Adrenal gland (tissue), 5 donors: ENCODE measurements at regions not wholly inside any gene's neighbourhood (a gene's known extent, or its start where the extent isn't known, plus 50 kb on each side); places are given as distances from the start of the nearest gene placed in this dataset.

ENCODE experiments used
- CTCF ChIP-seq, 6 experiments: fragments of 450-650 bp in 4 of 6; fragments of 200-600 bp in 2 of 6; sonication (generic) in 1 of 6; IDR thresholded peaks; 1 replicate in 5 of 6; 2 replicates in 1 of 6; pipeline versions ENCODE4 v1.5.1 to v1.8.0; 2016 to 2021; ENCODE audit warnings: antibody characterized with exemption in 6 of 6, mild to moderate bottlenecking in 2 of 6, moderate library complexity in 1 of 6
- POLR2A ChIP-seq, 2 donors: fragments of 450-650 bp; IDR thresholded peaks; one replicate each; pipeline ENCODE4 v1.6.1; 2017; ENCODE audit warnings: antibody characterized with exemption in 2 of 2, mild to moderate bottlenecking in 2 of 2, moderate library complexity in 1 of 2
- donor health status: DM: no; HTN: no; CAD: no.

DNA sequence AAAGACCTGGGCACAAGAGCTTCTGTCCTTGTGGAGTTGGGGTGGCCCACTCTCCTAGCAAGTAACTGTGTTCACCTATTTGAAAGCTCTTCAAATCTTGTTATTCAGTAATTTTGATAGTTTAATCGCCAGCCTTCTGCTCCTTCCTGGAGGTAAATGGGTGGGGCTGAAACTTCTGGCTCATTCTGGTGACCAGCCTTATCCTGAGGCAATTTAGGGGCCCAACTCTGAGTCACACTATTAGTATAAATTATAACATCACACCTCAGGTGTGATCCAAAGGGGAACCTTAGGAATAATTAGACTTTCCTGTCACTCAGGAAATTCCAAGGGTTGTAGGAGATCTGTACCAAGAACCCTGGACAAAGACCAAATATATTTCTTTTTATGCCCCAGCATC lies 255.8 kb upstream of the RGPD4 start:
- TF ChIP-seq CTCF (IDR thresholded peaks at IDR 0.05), result no peak
- no peak for TF ChIP-seq POLR2A (IDR thresholded peaks at IDR 0.05)
